ENCODE measurements at regions not wholly inside any gene's neighbourhood (a gene's known extent, or its start where the extent isn't known, plus 50 kb on each side); places are given as distances from the start of the nearest gene placed in this dataset.

DNA sequence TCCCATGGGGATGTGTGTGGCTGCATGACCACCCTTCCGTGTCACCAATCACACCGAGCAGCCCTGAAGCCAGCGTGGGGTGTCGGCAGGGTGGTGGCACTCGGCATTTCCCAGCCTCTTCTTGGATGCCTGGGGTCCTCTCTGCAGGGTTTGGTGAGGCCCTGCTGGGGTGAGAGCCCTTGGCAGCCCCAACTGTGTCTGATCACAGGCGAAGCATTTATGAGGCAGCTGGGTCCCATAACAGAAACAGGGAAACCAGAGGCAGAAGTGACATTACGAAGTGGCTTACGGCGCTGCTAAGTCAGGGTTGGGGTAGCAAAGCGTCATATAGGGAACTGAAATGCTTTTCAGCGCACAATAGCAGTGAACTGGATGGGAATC is 92.3 kb upstream of the SEPTIN5 start:
- no peak overlapping the region for H3K4me3 ChIP-seq (ENCODE audit: low read depth, low read length)
- DNase-seq (ENCODE audit: low read depth): no peak
- TF ChIP-seq, protein P1, sequence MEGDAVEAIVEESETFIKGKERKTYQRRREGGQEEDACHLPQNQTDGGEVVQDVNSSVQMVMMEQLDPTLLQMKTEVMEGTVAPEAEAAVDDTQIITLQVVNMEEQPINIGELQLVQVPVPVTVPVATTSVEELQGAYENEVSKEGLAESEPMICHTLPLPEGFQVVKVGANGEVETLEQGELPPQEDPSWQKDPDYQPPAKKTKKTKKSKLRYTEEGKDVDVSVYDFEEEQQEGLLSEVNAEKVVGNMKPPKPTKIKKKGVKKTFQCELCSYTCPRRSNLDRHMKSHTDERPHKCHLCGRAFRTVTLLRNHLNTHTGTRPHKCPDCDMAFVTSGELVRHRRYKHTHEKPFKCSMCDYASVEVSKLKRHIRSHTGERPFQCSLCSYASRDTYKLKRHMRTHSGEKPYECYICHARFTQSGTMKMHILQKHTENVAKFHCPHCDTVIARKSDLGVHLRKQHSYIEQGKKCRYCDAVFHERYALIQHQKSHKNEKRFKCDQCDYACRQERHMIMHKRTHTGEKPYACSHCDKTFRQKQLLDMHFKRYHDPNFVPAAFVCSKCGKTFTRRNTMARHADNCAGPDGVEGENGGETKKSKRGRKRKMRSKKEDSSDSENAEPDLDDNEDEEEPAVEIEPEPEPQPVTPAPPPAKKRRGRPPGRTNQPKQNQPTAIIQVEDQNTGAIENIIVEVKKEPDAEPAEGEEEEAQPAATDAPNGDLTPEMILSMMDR (IDR thresholded peaks at IDR 0.05; ENCODE audit: insufficient read depth, low read depth, low read length): no peak

DNA sequence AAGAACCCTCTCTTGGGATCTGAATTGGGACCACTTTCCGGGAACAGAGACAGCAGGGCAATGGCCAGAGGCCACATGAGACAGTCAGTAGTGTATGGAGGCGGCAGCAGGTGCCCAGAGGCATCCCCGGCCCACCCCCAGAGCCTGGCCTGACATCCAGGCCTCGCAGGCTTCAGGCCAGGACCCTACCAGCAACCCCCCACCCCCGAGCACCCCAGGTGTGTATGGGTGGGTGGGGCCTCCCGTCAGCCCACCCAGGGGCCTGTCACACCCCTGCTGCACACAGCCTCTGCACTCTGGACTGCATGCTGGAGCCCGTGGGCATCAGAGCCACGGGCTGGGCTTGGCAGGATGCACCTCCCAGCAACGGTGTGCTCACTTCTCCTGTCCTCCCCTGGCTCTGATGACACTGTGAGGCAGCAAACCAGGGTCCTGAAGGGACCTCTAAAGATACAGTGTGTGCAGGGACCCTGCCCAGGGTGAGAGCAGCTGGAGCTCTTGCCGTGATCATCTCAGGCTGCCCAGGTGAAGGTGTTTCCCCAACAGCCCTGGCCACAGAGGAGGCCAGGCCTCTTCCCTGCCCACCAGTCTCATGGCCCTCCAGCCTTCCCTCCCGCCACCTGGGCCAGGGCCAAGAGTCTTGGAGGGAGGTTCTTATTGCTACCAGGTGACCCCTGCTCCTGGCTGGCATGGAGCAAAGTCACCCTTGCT is 88.8 kb upstream of the SEPTIN5 start:
- TF ChIP-seq, protein P1 (IDR thresholded peaks at IDR 0.05; ENCODE audit: insufficient read depth, low read depth, low read length): no peak
- no peak for DNase-seq (ENCODE audit: low read depth)
- no peak overlapping the region for H3K4me3 ChIP-seq (ENCODE audit: low read depth, low read length)

DNA sequence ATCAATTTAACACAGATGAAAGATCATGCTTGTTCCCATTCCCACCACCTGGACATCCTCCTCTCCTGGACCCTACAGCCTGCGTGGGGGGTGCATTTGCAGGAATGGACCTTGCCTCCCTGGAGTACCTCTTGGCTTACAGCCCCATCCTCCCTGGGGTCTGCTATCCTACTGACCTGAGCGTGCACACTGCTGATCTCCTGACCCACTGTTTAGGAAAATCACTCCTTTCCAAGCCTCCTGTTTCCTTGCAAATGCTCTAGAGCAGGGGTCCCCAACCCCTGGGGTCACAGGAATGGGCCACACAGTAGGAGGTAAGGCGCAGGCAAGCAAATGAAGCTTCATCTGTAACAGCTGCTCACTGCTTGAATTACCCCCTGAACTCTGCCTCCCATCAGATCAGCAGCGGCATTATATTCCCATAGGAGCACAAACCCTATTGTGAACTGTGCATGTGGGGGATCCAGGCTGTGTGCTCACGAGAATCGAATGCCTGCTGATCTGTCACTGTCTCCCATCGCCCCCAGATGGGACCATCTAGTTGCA is 88.2 kb upstream of the SEPTIN5 start:
- no peak overlapping the region for H3K4me3 ChIP-seq (ENCODE audit: low read depth, low read length)
- DNase-seq (ENCODE audit: low read depth): no peak
- TF ChIP-seq, protein P1 (IDR thresholded peaks at IDR 0.05; ENCODE audit: insufficient read depth, low read depth, low read length): no peak

DNA sequence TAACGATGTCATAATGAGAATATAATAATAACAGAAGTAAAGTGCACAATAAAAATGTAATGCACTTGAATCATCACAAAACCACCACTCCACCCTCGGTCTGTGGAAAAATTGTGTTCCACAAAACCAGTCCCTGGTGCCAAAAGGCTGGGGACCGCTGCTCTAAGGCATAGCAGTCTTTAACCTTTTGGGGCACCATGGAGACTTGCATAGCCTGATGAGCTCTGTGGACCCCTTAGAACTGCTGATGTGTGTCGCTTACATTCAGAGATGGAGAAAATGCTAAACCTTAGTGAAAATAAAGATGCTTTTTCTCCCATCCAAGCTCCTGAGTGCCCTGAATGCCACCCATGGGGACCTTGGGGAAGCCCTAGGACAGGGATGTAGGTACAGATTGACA is 87.6 kb upstream of the SEPTIN5 start:
- TF ChIP-seq, protein P1 (IDR thresholded peaks at IDR 0.05; ENCODE audit: insufficient read depth, low read depth, low read length): no peak
- H3K4me3 ChIP-seq (ENCODE audit: low read depth, low read length): no peak overlapping the region
- no peak for DNase-seq (ENCODE audit: low read depth)

DNA sequence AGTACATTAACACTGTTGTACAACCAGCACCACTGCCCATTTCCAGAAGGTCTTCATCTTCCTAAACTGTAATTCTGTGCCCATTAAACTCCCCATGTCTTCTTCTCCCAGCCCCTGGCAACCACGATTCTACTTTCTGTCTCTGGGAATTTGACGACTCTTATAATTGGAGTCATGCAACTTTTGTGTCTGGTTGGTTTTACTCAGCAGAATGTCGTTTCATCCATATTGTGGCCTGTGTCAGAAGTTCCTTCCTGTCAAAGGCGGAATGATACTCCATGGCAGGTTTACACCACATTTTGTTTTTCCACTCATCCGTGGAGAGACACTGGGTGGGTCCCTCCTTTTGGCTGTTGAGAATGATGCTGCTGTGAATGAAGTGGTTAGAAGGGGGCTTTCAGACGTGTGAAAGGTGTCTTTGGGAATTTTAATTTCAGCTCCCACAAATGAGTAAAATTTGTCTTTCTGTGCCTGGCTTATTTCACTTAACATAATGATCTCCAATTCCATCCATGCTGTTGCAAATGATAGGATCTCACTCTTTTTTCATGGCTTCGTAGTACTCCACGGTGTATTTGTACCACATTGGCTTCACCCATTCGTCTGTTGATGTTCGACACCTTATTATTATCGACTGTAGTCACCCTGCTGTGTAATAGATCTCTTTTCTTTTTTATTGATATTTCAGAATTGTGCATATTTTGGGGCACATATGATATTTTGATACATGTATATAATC is 86.1 kb upstream of the SEPTIN5 start:
- DNase-seq (ENCODE audit: low read depth): no peak
- no peak overlapping the region for H3K4me3 ChIP-seq (ENCODE audit: low read depth, low read length)
- TF ChIP-seq, protein P1 (IDR thresholded peaks at IDR 0.05; ENCODE audit: insufficient read depth, low read depth, low read length): no peak

DNA sequence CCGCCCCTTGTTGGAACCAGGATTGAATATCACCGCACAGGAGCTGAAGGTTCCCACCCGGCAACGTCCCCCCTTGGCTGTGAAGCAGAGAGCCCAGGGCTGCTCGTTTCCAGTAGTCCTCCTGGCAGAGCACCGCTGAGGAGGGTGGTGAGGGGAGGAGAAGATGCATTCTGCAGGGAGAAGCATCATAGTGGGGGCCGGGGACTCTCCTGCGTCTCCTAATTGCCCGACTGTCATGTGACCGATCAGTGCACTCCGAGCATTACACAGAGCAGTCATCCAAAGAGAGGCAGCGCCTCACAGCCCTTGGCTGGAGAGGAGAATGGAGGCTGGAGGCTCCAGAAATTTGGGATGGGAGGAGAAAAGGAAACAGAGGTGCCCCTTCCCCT is 85.0 kb upstream of the SEPTIN5 start:
- no peak for DNase-seq (ENCODE audit: low read depth)
- TF ChIP-seq, protein P1 (IDR thresholded peaks at IDR 0.05; ENCODE audit: insufficient read depth, low read depth, low read length): no peak

More for the DNA sequence above, 85.0 kb upstream of the SEPTIN5 start:
- H3K4me3 ChIP-seq (ENCODE audit: low read depth, low read length): no peak overlapping the region
